IPS-15b (cell line): ENCODE measurements at regions not wholly inside any gene's neighbourhood (a gene's known extent, or its start where the extent isn't known, plus 50 kb on each side); places are given as distances from the start of the nearest gene placed in this dataset.

Experiments
- H3K27me3 ChIP-seq: one replicate; pipeline ENCODE4 v1.6.1; 2013; ENCODE audit warnings: low read length; ENCODE audit not compliant: control insufficient read depth, insufficient read depth
- H3K36me3 ChIP-seq: one replicate; pipeline ENCODE4 v1.6.1; 2013; ENCODE audit warnings: low read length; ENCODE audit not compliant: control insufficient read depth, insufficient read depth
- H3K4me1 ChIP-seq: one replicate; pipeline ENCODE4 v1.6.1; 2013; ENCODE audit warnings: mild to moderate bottlenecking, low read length; ENCODE audit not compliant: control insufficient read depth, insufficient read depth
- H3K4me3 ChIP-seq: one replicate; pipeline ENCODE4 v1.5.1; 2013; ENCODE audit warnings: low read depth, low read length
- H3K9ac ChIP-seq: one replicate; pipeline ENCODE4 v1.6.1; 2013; ENCODE audit warnings: low read depth, mild to moderate bottlenecking, low read length
- H3K9me3 ChIP-seq: one replicate; pipeline ENCODE4 v1.6.1; 2013; ENCODE audit warnings: mild to moderate bottlenecking, low read length; ENCODE audit not compliant: control insufficient read depth, insufficient read depth

DNA sequence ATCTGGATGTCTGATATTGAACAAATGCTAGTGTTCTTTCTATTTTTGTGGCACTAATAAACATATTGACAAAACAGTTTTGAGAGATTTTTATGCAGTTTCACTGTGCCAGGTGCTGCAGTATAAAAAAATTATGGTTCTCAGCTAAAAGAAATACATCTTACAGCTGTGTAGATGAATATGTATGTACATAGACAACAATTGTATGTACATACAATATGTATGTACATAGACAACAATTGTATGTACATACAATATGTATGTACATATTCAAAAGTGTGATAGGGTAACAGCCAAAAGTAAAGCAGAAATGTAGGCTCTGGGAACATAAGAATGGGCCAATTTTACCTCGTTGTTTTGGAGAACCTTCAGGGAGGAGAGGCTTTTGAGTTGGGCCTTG, 390.0 kb upstream of the RPS6KA3 start:
- H3K9ac ChIP-seq, result no peak overlapping the region
- H3K9me3 ChIP-seq, result no peaks in the 10 kb centered on the region
- H3K36me3 ChIP-seq, result no peaks in the 10 kb centered on the region
- H3K27me3 ChIP-seq, result no peaks in the 10 kb centered on the region
- no peaks in the 10 kb centered on the region for H3K4me1 ChIP-seq
- no peak overlapping the region for H3K4me3 ChIP-seq

DNA sequence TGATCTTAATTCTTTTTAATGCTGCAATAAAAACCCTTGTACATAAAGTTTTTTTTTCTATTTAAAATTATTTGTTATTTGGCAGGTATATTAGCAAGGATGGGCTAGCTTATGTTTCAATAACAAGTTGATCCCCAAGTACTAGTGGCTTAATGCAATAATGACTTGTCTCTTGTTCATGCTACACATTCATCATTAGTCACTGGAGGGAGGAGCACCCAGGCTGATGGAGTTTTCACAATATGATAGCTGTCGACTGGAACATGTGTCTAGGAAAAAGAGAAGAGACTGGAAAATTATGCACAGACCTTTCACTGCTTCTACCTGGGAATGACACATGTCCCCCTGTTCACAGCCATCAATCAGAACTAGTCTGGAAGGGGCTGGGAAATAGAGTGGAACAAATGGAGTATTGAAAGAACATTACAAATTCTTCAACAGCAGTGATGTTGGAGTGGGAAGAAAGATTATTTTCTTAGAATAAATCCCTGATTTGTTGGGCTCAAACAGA, 387.9 kb upstream of the RPS6KA3 start:
- no peaks in the 10 kb centered on the region for H3K4me1 ChIP-seq
- H3K36me3 ChIP-seq, result no peaks in the 10 kb centered on the region
- H3K9ac ChIP-seq, result no peak overlapping the region
- H3K9me3 ChIP-seq, result no peaks in the 10 kb centered on the region
- no peak overlapping the region for H3K4me3 ChIP-seq
- H3K27me3 ChIP-seq, result no peaks in the 10 kb centered on the region

DNA sequence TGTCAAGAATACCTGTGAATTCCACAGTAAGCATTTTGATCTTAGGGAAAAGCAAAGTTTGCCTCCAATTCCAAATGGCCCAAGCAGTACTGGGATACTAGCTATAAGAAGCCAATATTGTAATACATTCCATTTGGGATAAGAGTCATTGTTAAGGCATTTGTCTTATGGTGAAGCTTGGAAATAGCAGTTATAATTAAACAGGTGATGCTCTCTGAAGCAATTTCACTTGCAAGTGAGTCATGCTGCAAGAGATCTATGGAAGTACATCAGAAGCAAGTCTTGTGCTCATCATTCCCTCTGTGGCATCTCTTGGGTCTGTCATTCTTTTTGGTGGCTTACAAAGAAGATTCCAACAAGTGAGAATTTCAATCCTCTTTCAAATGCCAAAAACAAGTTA, 386.4 kb upstream of the RPS6KA3 start:
- no peaks in the 10 kb centered on the region for H3K36me3 ChIP-seq
- no peaks in the 10 kb centered on the region for H3K4me1 ChIP-seq
- H3K9ac ChIP-seq, result no peak overlapping the region
- no peak overlapping the region for H3K4me3 ChIP-seq
- H3K9me3 ChIP-seq, result no peaks in the 10 kb centered on the region
- no peaks in the 10 kb centered on the region for H3K27me3 ChIP-seq

DNA sequence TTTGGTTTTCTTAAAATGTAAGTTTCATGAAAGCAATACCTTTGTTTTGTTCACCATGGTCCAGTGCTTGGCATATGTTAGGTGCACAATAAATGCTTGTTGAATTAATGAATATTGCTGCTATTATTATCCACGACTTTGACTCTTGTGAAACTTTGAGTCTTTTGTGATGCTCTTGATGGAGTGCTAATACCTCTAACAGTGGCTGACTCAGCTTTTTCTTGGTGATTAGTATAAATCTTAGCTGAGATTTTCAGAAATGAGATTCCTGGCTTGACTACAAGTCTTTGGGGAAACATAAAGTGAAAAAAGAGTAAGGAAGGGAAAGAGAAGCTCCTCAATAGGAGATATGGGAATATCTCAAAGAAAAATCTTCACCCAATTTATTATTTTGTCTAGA, 375.2 kb upstream of the RPS6KA3 start:
- H3K4me1 ChIP-seq, result no peaks in the 10 kb centered on the region
- no peaks in the 10 kb centered on the region for H3K36me3 ChIP-seq
- no peak overlapping the region for H3K9ac ChIP-seq
- H3K27me3 ChIP-seq, result no peaks in the 10 kb centered on the region
- H3K4me3 ChIP-seq, result no peak overlapping the region
- no peaks in the 10 kb centered on the region for H3K9me3 ChIP-seq

DNA sequence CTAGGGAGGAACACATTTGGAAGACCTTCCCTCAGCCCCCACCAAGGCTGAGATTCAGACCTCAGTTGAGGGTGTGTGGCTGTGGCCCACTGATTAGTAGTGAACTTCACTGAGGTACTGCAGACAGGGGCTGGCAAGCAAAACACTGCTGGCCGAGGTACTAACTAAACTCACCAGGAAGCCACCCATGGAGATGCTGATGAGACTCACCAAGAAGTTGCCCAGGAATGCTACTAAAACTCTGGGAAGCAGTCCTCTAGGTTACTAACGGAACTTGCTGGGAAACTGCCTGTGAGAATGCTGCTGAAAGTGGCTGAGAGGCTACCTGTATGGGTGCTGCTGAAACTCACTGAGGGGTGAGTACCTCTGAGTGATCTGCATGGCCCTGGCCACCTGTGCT, 372.4 kb upstream of the RPS6KA3 start:
- Histone ChIP-seq H3K4me3 (no peak overlapping the region), H3K4me1 (no peaks in the 10 kb centered on the region), H3K9me3 (no peaks in the 10 kb centered on the region), H3K27me3 (no peaks in the 10 kb centered on the region), H3K36me3 (no peaks in the 10 kb centered on the region), H3K9ac (no peak overlapping the region)

DNA sequence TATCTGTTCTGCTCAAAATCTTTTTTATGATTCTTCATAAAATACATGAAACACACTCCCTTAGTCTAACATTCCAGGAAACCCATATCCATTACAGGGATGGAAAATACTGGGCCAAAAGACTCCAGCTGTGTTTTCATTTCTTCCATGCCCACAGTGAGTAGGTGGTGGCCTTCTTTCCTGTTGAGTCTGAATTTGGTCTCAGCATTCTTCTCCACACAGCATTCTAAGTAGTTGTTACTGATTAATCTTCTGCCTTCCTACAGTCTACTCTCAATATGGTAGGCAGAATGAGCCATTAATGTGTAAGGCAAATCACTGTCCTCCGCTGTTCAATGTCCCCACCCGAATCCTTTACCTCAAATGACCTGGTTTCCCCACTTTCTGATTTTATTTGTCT, 370.6 kb upstream of the RPS6KA3 start:
- Histone ChIP-seq H3K9ac (no peak overlapping the region), H3K27me3 (no peaks in the 10 kb centered on the region), H3K4me3 (no peak overlapping the region), H3K9me3 (no peaks in the 10 kb centered on the region), H3K4me1 (no peaks in the 10 kb centered on the region), H3K36me3 (no peaks in the 10 kb centered on the region)

DNA sequence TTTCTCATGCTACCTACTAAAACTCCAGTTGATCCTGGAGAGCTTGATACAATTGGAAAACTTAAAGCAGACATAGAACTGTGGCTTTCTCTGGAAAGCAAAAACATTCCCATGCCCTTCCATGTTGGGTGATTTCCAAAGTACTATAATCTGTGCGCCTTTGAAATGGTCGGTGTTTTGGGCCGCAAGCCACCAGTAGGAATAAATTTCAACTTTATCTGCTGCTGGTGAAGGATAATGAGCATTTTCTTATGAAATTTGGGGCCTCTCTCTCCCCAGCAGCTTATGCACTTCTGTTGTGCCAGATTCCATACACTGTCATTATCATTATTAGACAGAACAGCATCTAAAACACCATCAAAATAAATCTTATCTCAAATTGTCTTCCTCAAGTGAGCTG, 366.7 kb upstream of the RPS6KA3 start:
- no peaks in the 10 kb centered on the region for H3K4me1 ChIP-seq
- H3K9me3 ChIP-seq, result no peaks in the 10 kb centered on the region
- H3K27me3 ChIP-seq, result no peaks in the 10 kb centered on the region
- no peaks in the 10 kb centered on the region for H3K36me3 ChIP-seq
- no peak overlapping the region for H3K9ac ChIP-seq
- no peak overlapping the region for H3K4me3 ChIP-seq

DNA sequence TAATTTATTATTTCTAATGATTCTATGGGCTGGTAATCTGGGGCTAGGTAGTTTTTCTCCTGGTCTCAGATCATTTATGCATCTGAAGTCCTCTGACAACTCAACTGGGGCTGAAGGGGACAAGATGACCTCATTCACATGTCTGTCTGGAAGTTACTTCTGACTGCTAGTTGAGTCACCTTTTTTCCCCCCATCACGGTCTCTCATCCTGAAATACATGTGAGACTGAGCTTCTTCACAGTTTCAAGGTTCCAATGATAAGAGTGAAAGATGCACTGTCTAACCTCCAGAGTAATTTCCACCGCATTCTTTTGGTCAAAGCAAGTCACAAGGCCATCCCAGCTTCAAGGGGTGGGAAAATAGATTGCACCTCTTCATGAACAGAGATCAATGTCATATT, 356.7 kb upstream of the RPS6KA3 start:
- no peak overlapping the region for H3K9ac ChIP-seq
- H3K36me3 ChIP-seq, result no peaks in the 10 kb centered on the region
- no peaks in the 10 kb centered on the region for H3K27me3 ChIP-seq
- no peaks in the 10 kb centered on the region for H3K9me3 ChIP-seq
- no peak overlapping the region for H3K4me3 ChIP-seq
- no peaks in the 10 kb centered on the region for H3K4me1 ChIP-seq

DNA sequence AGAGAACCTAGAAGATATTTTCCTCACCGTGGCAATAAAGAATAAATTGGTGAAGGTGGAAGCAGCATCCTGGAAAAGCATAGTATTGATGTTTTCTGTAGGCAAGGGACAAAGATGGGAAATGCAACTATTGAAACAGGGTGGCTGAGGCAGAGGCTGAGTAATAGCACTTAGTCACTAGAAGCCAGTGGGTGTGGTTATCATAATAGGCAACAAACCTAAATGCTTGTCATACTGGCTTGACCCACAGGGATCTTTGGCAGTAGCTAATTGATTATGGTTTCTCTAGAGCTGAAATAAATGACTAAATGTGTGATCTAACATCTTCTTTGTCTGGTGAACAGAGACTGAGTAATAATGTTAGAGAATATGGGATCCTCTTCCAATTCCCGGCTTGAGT, 353.6 kb upstream of the RPS6KA3 start:
- no peaks in the 10 kb centered on the region for H3K36me3 ChIP-seq

DNA sequence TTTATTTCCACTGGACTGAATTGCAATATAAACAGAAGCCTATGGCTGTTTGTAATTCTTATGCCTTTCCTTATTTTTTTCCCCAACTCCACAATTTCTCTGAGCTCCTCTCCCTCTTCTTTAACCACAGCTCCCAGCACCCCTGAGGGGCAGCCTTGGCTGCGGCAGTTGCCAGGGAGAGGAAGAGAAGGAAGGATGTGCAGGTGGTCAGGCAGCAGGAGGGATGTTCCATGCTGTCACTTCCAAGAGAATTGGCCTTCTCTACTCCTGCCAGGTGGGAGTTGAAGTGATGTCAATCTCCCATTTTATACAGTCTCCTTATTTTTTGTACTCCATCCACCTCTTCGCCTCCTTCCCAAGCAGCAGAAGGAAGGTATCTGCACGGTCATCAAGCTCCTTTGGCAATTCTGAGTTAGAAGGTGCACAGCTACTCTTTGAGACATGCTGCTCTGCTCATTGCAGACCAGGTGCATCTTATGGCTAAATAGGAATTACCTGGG, 343.3 kb upstream of the RPS6KA3 start:
- Histone ChIP-seq H3K4me1 (no peaks in the 10 kb centered on the region), H3K36me3 (no peaks in the 10 kb centered on the region), H3K9me3 (no peaks in the 10 kb centered on the region), H3K27me3 (no peaks in the 10 kb centered on the region), H3K4me3 (no peak overlapping the region), H3K9ac (no peak overlapping the region)

More for the DNA sequence above, 353.6 kb upstream of the RPS6KA3 start:
- Histone ChIP-seq H3K9ac (no peak overlapping the region), H3K4me1 (no peaks in the 10 kb centered on the region), H3K9me3 (no peaks in the 10 kb centered on the region), H3K4me3 (no peak overlapping the region), H3K27me3 (no peaks in the 10 kb centered on the region)

DNA sequence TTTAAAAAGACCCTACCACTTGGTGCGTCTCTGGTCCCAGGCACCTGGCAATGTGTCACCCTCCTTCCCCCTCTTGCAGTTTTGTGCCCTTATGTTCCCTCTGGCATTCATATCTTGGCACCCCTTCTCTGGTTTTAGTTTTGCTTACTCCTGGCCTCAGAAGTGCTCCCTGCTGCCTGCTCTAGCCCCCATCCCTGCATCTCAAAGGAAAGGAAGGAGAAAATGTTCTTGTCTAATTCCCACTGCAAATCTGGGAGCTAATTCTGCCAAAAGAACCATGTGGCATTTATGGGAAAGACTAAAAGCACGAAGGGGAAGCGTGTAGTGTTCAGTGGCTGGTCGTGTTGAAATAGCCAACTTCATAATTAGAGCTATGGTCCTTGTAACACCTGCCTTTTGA, 340.1 kb upstream of the RPS6KA3 start:
- no peak overlapping the region for H3K4me3 ChIP-seq
- no peaks in the 10 kb centered on the region for H3K27me3 ChIP-seq
- no peak overlapping the region for H3K9ac ChIP-seq
- H3K4me1 ChIP-seq, result no peaks in the 10 kb centered on the region
- no peaks in the 10 kb centered on the region for H3K36me3 ChIP-seq
- no peaks in the 10 kb centered on the region for H3K9me3 ChIP-seq

DNA sequence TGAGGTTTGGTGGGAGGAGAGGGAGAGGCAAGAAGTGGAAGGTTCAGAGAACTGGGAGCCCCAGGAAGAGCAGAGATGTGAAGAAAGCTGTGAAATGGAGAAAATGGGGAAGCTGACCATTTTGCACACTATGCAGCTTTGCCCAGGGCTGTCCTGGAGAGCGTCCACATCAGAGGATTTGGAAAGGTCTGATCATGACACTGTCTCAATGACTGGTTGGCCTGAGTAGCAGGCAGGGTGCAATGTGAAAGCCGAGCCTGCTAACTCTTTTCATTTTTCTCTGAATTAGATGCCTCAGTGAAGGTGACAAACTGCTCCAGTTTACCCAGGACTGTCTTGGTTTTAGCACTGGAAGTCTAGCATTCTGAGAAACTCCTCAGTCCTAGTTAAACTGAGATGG, 330.1 kb upstream of the RPS6KA3 start:
- Histone ChIP-seq H3K36me3 (no peaks in the 10 kb centered on the region), H3K9ac (no peak overlapping the region), H3K4me3 (no peak overlapping the region), H3K4me1 (peaks cover 12% of the 10 kb centered on the region), H3K27me3 (no peaks in the 10 kb centered on the region), H3K9me3 (no peaks in the 10 kb centered on the region)
